Mesenchymal stem cell (in vitro differentiated cells and primary cell): ENCODE measurements at regions not wholly inside any gene's neighbourhood (a gene's known extent, or its start where the extent isn't known, plus 50 kb on each side); places are given as distances from the start of the nearest gene placed in this dataset.

Experiments used
- DNase-seq: peaks from one replicate; pipeline ENCODE4 v3.0.0-alpha.2; 2013
- H2AFZ ChIP-seq: one replicate; pipeline ENCODE4 v1.6.1; 2013; ENCODE audit warnings: low read depth, mild to moderate bottlenecking, control low read depth, inconsistent platforms, low read length, moderate library complexity
- H2AK5ac ChIP-seq: 2 replicates; pipeline ENCODE4 v1.6.1; 2013; ENCODE audit warnings: low read length, moderate library complexity, mild to moderate bottlenecking, inconsistent platforms; ENCODE audit not compliant: severe bottlenecking
- H2BK120ac ChIP-seq: one replicate; pipeline ENCODE4 v1.6.1; 2013; ENCODE audit warnings: low read depth, mild to moderate bottlenecking, inconsistent platforms, low read length, moderate library complexity
- H2BK12ac ChIP-seq, 2 experiments: one replicate each; pipeline ENCODE4 v1.6.1; 2013; ENCODE audit warnings: inconsistent platforms in 2 of 2, low read length in 2 of 2, mild to moderate bottlenecking in 2 of 2, moderate library complexity in 2 of 2, control low read depth in 1 of 2
- H2BK15ac ChIP-seq: one replicate; pipeline ENCODE4 v1.6.1; 2013; ENCODE audit warnings: mild to moderate bottlenecking, low read depth, inconsistent platforms; ENCODE audit not compliant: poor library complexity, severe bottlenecking
- H2BK5ac ChIP-seq: 2 replicates; pipeline ENCODE4 v1.6.1; 2013; ENCODE audit warnings: low read depth, mild to moderate bottlenecking, low read length, control low read depth, inconsistent platforms; ENCODE audit not compliant: poor library complexity, severe bottlenecking
- H3K14ac ChIP-seq, 2 experiments: one replicate each; pipeline ENCODE4 v1.6.1; 2013; ENCODE audit warnings: inconsistent platforms in 2 of 2, low read length in 2 of 2, control low read depth in 1 of 2, mild to moderate bottlenecking in 1 of 2, moderate library complexity in 1 of 2
- H3K18ac ChIP-seq, 2 experiments: one replicate each; pipeline ENCODE4 v1.6.1; 2013; ENCODE audit warnings: inconsistent platforms in 2 of 2, low read length in 2 of 2, control low read depth in 1 of 2, low read depth in 1 of 2, mild to moderate bottlenecking in 1 of 2
- H3K23ac ChIP-seq, 2 experiments: one replicate each; pipeline ENCODE4 v1.6.1; 2013; ENCODE audit warnings: inconsistent platforms in 2 of 2, low read length in 2 of 2, mild to moderate bottlenecking in 2 of 2, moderate library complexity in 2 of 2, control low read depth in 1 of 2
- H3K27ac ChIP-seq: 2 replicates; pipeline ENCODE4 v1.5.1; 2013; ENCODE audit warnings: mild to moderate bottlenecking, moderate library complexity, low read length, control low read depth, inconsistent platforms; ENCODE audit not compliant: poor library complexity, severe bottlenecking
- H3K27me3 ChIP-seq, 2 experiments: 2 replicates each; pipeline versions ENCODE4 v1.6.1 to v1.7.0; 2013; ENCODE audit warnings: low read length in 2 of 2, mild to moderate bottlenecking in 2 of 2, moderate library complexity in 2 of 2, control low read depth in 1 of 2, inconsistent platforms in 1 of 2; ENCODE audit not compliant: control insufficient read depth in 1 of 2, insufficient read depth in 1 of 2
- H3K36me3 ChIP-seq, 2 experiments: 2 replicates each; pipeline versions ENCODE4 v1.6.1 to v1.7.0; 2013; ENCODE audit warnings: low read length in 2 of 2, control low read depth in 1 of 2, inconsistent platforms in 1 of 2, low read depth in 1 of 2, mild to moderate bottlenecking in 1 of 2; ENCODE audit not compliant: insufficient read depth in 2 of 2, control insufficient read depth in 1 of 2
- H3K4ac ChIP-seq, 2 experiments: one replicate each; pipeline ENCODE4 v1.6.1; 2013; ENCODE audit warnings: inconsistent platforms in 2 of 2, low read length in 2 of 2, mild to moderate bottlenecking in 2 of 2, moderate library complexity in 2 of 2, control low read depth in 1 of 2, low read depth in 1 of 2
- H3K4me1 ChIP-seq: 2 replicates; pipeline ENCODE4 v1.6.1; 2013; ENCODE audit warnings: low read depth, low read length, control low read depth; ENCODE audit not compliant: control insufficient read depth, insufficient read depth
- H3K4me2 ChIP-seq: 2 replicates; pipeline ENCODE4 v1.6.1; 2013; ENCODE audit warnings: low read length, mild to moderate bottlenecking, inconsistent platforms; ENCODE audit not compliant: poor library complexity, severe bottlenecking
- H3K4me3 ChIP-seq, 2 experiments: 2 replicates each; pipeline versions ENCODE4 v1.5.1 to v1.7.0; 2013; ENCODE audit warnings: low read length in 2 of 2, mild to moderate bottlenecking in 2 of 2, control low read depth in 1 of 2, low read depth in 1 of 2; ENCODE audit not compliant: insufficient read depth in 1 of 2
- H3K79me1 ChIP-seq: replicated peaks from 2 replicates; pipeline ENCODE4 v1.6.1; 2013; ENCODE audit warnings: mild to moderate bottlenecking, control low read depth, low read length, inconsistent platforms; ENCODE audit not compliant: poor library complexity, severe bottlenecking
- H3K9ac ChIP-seq: 2 replicates; pipeline ENCODE4 v1.7.0; 2013; ENCODE audit warnings: mild to moderate bottlenecking, low read length, moderate library complexity
- H3K9me3 ChIP-seq: 2 replicates; pipeline ENCODE4 v1.7.0; 2013; ENCODE audit warnings: mild to moderate bottlenecking, low read length; ENCODE audit not compliant: control insufficient read depth
- H4K8ac ChIP-seq: one replicate; pipeline ENCODE4 v1.6.1; 2013; ENCODE audit warnings: inconsistent platforms, mild to moderate bottlenecking, low read length, moderate library complexity
- H4K91ac ChIP-seq: one replicate; pipeline ENCODE4 v1.6.1; 2013; ENCODE audit warnings: mild to moderate bottlenecking, low read length, inconsistent platforms
- WGBS: methylation state at CpG from one replicate; pipeline ENCODE4 v1.1.7; 2013; ENCODE audit warnings: mixed read lengths; 5-methylcytosine and 5-hydroxymethylcytosine counted together

DNA sequence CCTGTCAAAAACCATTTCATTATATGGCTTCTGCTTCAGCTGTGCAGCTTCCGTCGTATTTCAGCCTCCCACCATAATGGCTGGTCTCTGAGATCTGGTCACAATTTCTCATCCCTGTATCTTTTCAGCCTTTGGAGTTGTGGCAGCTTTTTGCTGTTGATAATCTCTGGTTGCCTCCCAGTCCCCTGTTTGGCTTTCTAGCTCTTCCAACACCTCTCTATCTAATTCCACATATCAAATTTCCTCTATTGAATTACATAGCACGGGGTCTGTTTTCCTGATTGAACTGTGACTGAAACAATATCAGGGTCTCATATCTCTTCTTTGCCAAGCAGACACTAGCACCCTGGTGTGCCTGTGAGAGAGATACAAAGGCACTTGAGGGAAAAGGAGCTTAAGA is 222.1 kb upstream of the OBI1 start:
- no peak for DNase-seq
- H4K8ac ChIP-seq: no peak overlapping the region
- no peak overlapping the region for H2BK5ac ChIP-seq
- no peak overlapping the region for H3K23ac ChIP-seq
- no peak overlapping the region for H3K27ac ChIP-seq
- no peak overlapping the region for H3K14ac ChIP-seq
- H3K27me3 ChIP-seq: no peaks in the 10 kb centered on the region
- no peaks in the 10 kb centered on the region for H3K36me3 ChIP-seq
- H3K9ac ChIP-seq: no peak overlapping the region
- H3K9me3 ChIP-seq: no peaks in the 10 kb centered on the region
- H2AFZ ChIP-seq: no peak overlapping the region
- no peak overlapping the region for H3K4me3 ChIP-seq
- no peak overlapping the region for H2AK5ac ChIP-seq
- no peak overlapping the region for H3K4me2 ChIP-seq
- H2BK120ac ChIP-seq: no peak overlapping the region
- no peak overlapping the region for H3K18ac ChIP-seq
- no peak overlapping the region for H3K4ac ChIP-seq
- no peak overlapping the region for H2BK12ac ChIP-seq
- H4K91ac ChIP-seq: no peak overlapping the region
- H2BK15ac ChIP-seq: no peak overlapping the region
- 65% methylated on average over 3 of the region's 3 CpGs for WGBS
- no peaks in the 10 kb centered on the region for H3K4me1 ChIP-seq
- no peaks in the 10 kb centered on the region for H3K79me1 ChIP-seq

DNA sequence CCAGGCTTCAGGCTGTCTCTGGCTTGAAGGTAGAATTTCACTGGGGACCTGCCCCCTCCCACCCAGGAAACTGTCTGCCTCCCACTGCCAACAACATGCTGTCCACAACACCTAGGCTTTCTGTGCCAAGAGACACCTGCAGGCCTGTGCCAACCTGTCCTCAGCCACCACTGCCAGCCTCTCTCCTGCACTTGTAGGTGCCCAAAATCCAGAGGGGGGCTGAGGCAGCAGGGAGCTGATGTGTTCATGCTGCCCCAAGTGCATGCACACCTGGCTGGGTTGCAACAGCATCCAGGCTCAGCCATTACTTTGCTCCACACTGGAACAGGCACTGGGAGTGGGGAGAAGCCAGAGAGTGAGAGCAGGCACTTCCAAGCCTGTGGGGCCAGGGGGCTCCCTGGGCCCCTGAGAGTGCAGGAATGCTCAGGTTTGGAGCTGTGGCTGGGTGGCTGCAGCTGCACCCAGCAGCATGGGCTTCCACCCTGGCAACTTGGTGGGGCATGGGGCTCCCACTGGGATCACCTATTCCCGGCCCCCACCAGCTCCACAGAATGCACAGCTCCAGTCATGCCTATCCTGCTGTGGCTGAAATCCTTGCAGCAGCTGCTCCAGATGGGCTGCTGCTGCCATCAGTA is 218.1 kb upstream of the OBI1 start:
- H3K9ac ChIP-seq: no peak overlapping the region
- H2BK120ac ChIP-seq: no peak overlapping the region
- peak overlapping the region; percentile 17 for H4K8ac ChIP-seq
- H3K27ac ChIP-seq: no peak overlapping the region
- H3K14ac ChIP-seq: no peak overlapping the region
- H2AFZ ChIP-seq: no peak overlapping the region
- no peak overlapping the region for H2BK12ac ChIP-seq
- no peak overlapping the region for H3K4me2 ChIP-seq
- no peak overlapping the region for H3K4ac ChIP-seq
- H3K27me3 ChIP-seq: no peaks in the 10 kb centered on the region
- H3K79me1 ChIP-seq: no peaks in the 10 kb centered on the region
- H3K4me3 ChIP-seq: no peak overlapping the region
- whole genome bisulfite sequencing: 46% methylated on average over 1 of the region's 1 CpG
- no peak overlapping the region for H2AK5ac ChIP-seq
- DNase-seq: no peak
- no peak overlapping the region for H3K18ac ChIP-seq
- H3K23ac ChIP-seq: no peak overlapping the region
- H4K91ac ChIP-seq: no peak overlapping the region
- no peak overlapping the region for H2BK15ac ChIP-seq
- no peaks in the 10 kb centered on the region for H3K9me3 ChIP-seq
- no peak overlapping the region for H2BK5ac ChIP-seq
- H3K36me3 ChIP-seq: no peaks in the 10 kb centered on the region
- no peaks in the 10 kb centered on the region for H3K4me1 ChIP-seq

DNA sequence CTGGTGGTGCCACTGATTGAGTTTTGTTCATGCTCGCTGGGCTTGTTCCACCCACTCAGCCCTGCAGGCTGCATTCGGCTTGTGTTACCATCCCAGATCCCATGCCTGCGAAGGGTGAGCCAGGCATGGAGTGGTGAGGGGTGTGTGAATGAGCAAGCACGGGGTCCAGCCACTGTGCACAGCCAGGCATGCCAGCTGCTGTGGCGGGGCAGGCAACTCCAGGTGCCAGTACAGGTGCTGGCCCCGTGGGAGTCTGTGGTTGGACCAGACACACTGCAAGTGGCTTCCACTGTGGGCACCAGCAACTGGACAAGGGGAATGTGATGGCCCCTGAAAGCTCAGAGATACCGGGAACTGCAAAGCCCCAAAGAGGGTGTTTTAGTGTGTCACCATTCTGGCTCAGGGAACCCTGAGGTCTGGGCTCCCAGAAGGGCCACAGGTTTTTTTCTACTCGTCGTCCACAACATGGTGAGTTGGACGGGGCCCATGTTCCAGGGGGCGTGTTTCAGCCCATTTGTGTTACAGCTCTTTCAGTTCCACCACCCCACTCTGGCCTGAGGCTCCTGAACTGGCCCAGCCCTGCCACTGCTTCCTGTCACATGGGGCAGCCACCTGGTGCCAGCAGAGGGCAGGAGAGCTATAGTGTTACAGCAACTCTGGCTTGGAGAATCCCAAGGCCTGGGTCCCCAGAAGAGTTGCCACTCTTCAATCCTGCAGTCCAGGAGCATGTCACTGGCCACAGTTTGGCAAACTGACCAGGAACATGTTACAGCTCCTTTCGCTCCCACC is 217.0 kb upstream of the OBI1 start:
- no peak overlapping the region for H3K14ac ChIP-seq
- H4K91ac ChIP-seq: no peak overlapping the region
- H3K27ac ChIP-seq: no peak overlapping the region
- no peak overlapping the region for H2BK5ac ChIP-seq
- H3K9me3 ChIP-seq: no peaks in the 10 kb centered on the region
- H2BK120ac ChIP-seq: no peak overlapping the region
- no peaks in the 10 kb centered on the region for H3K27me3 ChIP-seq
- no peak overlapping the region for H3K4me3 ChIP-seq
- no peak overlapping the region for H2AFZ ChIP-seq
- H3K23ac ChIP-seq: no peak overlapping the region
- H3K9ac ChIP-seq: no peak overlapping the region
- H3K36me3 ChIP-seq: no peaks in the 10 kb centered on the region
- no peaks in the 10 kb centered on the region for H3K4me1 ChIP-seq
- DNase-seq: no peak
- H2AK5ac ChIP-seq: no peak overlapping the region
- H2BK12ac ChIP-seq: no peak overlapping the region
- H3K4me2 ChIP-seq: no peak overlapping the region
- no peak overlapping the region for H4K8ac ChIP-seq
- no peak overlapping the region for H3K18ac ChIP-seq
- WGBS: 67% methylated on average over 12 of the region's 12 CpGs
- no peak overlapping the region for H2BK15ac ChIP-seq
- no peaks in the 10 kb centered on the region for H3K79me1 ChIP-seq
- H3K4ac ChIP-seq: no peak overlapping the region

DNA sequence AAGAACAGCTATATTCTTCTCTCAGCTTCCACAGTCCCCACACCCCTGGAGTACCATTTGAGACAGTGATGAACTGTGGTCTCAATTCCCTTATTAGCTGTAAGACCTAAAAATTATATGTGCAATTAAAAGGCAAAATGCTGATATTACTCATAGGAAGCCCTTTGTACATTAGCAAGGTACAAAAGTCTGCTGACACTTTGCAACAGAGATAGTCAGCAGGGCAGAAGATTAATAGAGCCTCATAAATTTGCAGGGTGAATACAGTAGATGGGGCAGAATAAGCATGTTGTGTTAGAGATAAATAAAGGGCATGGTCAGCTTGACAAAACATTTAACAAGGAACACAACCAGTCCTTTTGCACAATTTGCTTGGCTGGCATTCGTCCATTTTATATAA is 210.0 kb upstream of the OBI1 start:
- no peak overlapping the region for H3K4me3 ChIP-seq

More for the DNA sequence above, 210.0 kb upstream of the OBI1 start:
- no peaks in the 10 kb centered on the region for H3K4me1 ChIP-seq
- H4K91ac ChIP-seq: no peak overlapping the region
- H3K79me1 ChIP-seq: no peaks in the 10 kb centered on the region
- H2BK12ac ChIP-seq: no peak overlapping the region
- no peak for DNase-seq
- no peak overlapping the region for H3K14ac ChIP-seq
- no peak overlapping the region for H3K4me2 ChIP-seq
- no peaks in the 10 kb centered on the region for H3K27me3 ChIP-seq
- no peak overlapping the region for H3K9ac ChIP-seq
- no peak overlapping the region for H4K8ac ChIP-seq
- no peak overlapping the region for H3K23ac ChIP-seq
- no peak overlapping the region for H3K18ac ChIP-seq
- H2BK120ac ChIP-seq: no peak overlapping the region
- 40% methylated on average over 1 of the region's 1 CpG for WGBS
- H2BK15ac ChIP-seq: no peak overlapping the region
- H2AK5ac ChIP-seq: no peak overlapping the region
- peaks cover 4% of the 10 kb centered on the region for H3K9me3 ChIP-seq
- no peak overlapping the region for H3K4ac ChIP-seq
- H2BK5ac ChIP-seq: no peak overlapping the region
- no peak overlapping the region for H3K27ac ChIP-seq
- no peak overlapping the region for H2AFZ ChIP-seq
- H3K36me3 ChIP-seq: no peaks in the 10 kb centered on the region
